Activated CD4-positive, alpha-beta memory T cell treated with anti-CD3 and anti-CD28 coated beads for 36 hours (primary cell): ENCODE measurements at regions not wholly inside any gene's neighbourhood (a gene's known extent, or its start where the extent isn't known, plus 50 kb on each side); places are given as distances from the start of the nearest gene placed in this dataset.

Experiments
- CTCF ChIA-PET: fragments of 350-600 bp; sonication (Branson Sonifier 250); formaldehyde crosslinking; loops from one replicate; lab custom pipeline; 2021; ENCODE audit warnings: antibody characterized with exemption, inconsistent platforms; lab: Charles Lee
- POLR2A ChIA-PET: fragments of 350-600 bp; sonication (Branson Sonifier 250); formaldehyde crosslinking; loops from one replicate; lab custom pipeline; 2021; ENCODE audit warnings: antibody characterized with exemption; lab: Charles Lee
- DNase-seq: peaks from one replicate; pipeline ENCODE4 v3.0.0-alpha.2; 2020
- H3K27ac Mint-ChIP-seq: one replicate; pipeline ENCODE4 v1.8.0; 2021; ENCODE audit warnings: mixed read lengths
- H3K27me3 Mint-ChIP-seq: one replicate; pipeline ENCODE4 v1.8.0; 2021; ENCODE audit warnings: mixed read lengths
- H3K36me3 Mint-ChIP-seq: one replicate; pipeline ENCODE4 v1.8.0; 2021; ENCODE audit warnings: mixed read lengths
- H3K4me1 Mint-ChIP-seq: one replicate; pipeline ENCODE4 v1.8.0; 2021; ENCODE audit warnings: low read depth, mixed read lengths
- H3K4me3 Mint-ChIP-seq: one replicate; pipeline ENCODE4 v1.8.0; 2021; ENCODE audit warnings: mild to moderate bottlenecking, mixed read lengths
- H3K9me3 Mint-ChIP-seq: one replicate; pipeline ENCODE4 v1.8.0; 2021; ENCODE audit warnings: mixed read lengths
- intact Hi-C: fragments of 100-400 bp; cut with micrococcal nuclease; formaldehyde crosslinking; loops from one replicate; pipeline ENCODE4 v1.15.1; 2023

- no peak for DNase-seq
- ChIA-PET POLR2A (no interaction called here), CTCF (no interaction called here)
- H3K4me3 Mint-ChIP-seq, result no peak overlapping the region
- H3K27me3 Mint-ChIP-seq, result no peaks in the 10 kb centered on the region
- H3K36me3 Mint-ChIP-seq, result no peaks in the 10 kb centered on the region
- H3K27ac Mint-ChIP-seq, result no peak overlapping the region
- H3K9me3 Mint-ChIP-seq, result no peaks in the 10 kb centered on the region
- intact Hi-C loops, result no loop called here
- no peaks in the 10 kb centered on the region for H3K4me1 Mint-ChIP-seq
Measured at GRCh38 chr22:47345025-47345424, 582.6 kb downstream of the TBC1D22A start.

GRCh38 chr22:47344414-47344813 lies 582.0 kb downstream of the TBC1D22A start:
- Mint-ChIP-seq H3K27me3 (no peaks in the 10 kb centered on the region), H3K4me1 (no peaks in the 10 kb centered on the region), H3K36me3 (no peaks in the 10 kb centered on the region), H3K4me3 (no peak overlapping the region), H3K27ac (no peak overlapping the region), H3K9me3 (no peaks in the 10 kb centered on the region)
- intact Hi-C loops, result no loop called here
- CTCF ChIA-PET, result no interaction called here
- no peak for DNase-seq
- POLR2A ChIA-PET, result no interaction called here

- no peak for DNase-seq
- Mint-ChIP-seq H3K27me3 (no peaks in the 10 kb centered on the region), H3K36me3 (no peaks in the 10 kb centered on the region), H3K27ac (no peak overlapping the region), H3K4me1 (no peaks in the 10 kb centered on the region), H3K4me3 (no peak overlapping the region), H3K9me3 (no peaks in the 10 kb centered on the region)
- intact Hi-C loops, result no loop called here
- POLR2A ChIA-PET, result no interaction called here
- CTCF ChIA-PET, result no interaction called here
Measured at GRCh38 chr22:47343611-47344010, 581.2 kb downstream of the TBC1D22A start.

GRCh38 chr22:47342446-47342845 lies 580.0 kb downstream of the TBC1D22A start:
- no peak overlapping the region for H3K4me3 Mint-ChIP-seq
- H3K27me3 Mint-ChIP-seq, result no peaks in the 10 kb centered on the region
- intact Hi-C loops, result no loop called here
- CTCF ChIA-PET, result no interaction called here
- H3K4me1 Mint-ChIP-seq, result no peaks in the 10 kb centered on the region
- H3K36me3 Mint-ChIP-seq, result no peaks in the 10 kb centered on the region
- POLR2A ChIA-PET, result no interaction called here
- H3K27ac Mint-ChIP-seq, result no peak overlapping the region
- H3K9me3 Mint-ChIP-seq, result no peaks in the 10 kb centered on the region
- no peak for DNase-seq

GRCh38 chr22:47341464-47341863 lies 579.0 kb downstream of the TBC1D22A start:
- POLR2A ChIA-PET, result no interaction called here

GRCh38 chr22:47340851-47341436 lies 578.5 kb downstream of the TBC1D22A start:
- ChIA-PET POLR2A (no interaction called here), CTCF (no interaction called here)
- Mint-ChIP-seq H3K27ac (no peak overlapping the region), H3K36me3 (no peaks in the 10 kb centered on the region), H3K27me3 (no peaks in the 10 kb centered on the region), H3K4me1 (no peaks in the 10 kb centered on the region), H3K9me3 (peaks cover 1% of the 10 kb centered on the region), H3K4me3 (no peak overlapping the region)
- DNase-seq, result no peak
- intact Hi-C loops, result no loop called here

More at GRCh38 chr22:47341464-47341863, 579.0 kb downstream of the TBC1D22A start:
- no peaks in the 10 kb centered on the region for H3K36me3 Mint-ChIP-seq
- no peak for DNase-seq
- no peak overlapping the region for H3K4me3 Mint-ChIP-seq
- no peaks in the 10 kb centered on the region for H3K4me1 Mint-ChIP-seq
- intact Hi-C loops, result no loop called here
- no peaks in the 10 kb centered on the region for H3K9me3 Mint-ChIP-seq
- no peak overlapping the region for H3K27ac Mint-ChIP-seq
- no peaks in the 10 kb centered on the region for H3K27me3 Mint-ChIP-seq
- CTCF ChIA-PET, result no interaction called here

GRCh38 chr22:47337161-47337621 lies 574.7 kb downstream of the TBC1D22A start:
- no peak overlapping the region for H3K4me3 Mint-ChIP-seq
- H3K4me1 Mint-ChIP-seq, result no peaks in the 10 kb centered on the region
- no peaks in the 10 kb centered on the region for H3K36me3 Mint-ChIP-seq
- H3K27ac Mint-ChIP-seq, result no peak overlapping the region
- ChIA-PET CTCF (no interaction called here), POLR2A (no interaction called here)
- DNase-seq, result no peak
- intact Hi-C loops, result no loop called here
- H3K27me3 Mint-ChIP-seq, result peaks cover 3% of the 10 kb centered on the region
- peaks cover 6% of the 10 kb centered on the region for H3K9me3 Mint-ChIP-seq

- CTCF ChIA-PET, result no interaction called here
- Mint-ChIP-seq H3K4me1 (no peaks in the 10 kb centered on the region), H3K4me3 (no peak overlapping the region), H3K9me3 (peaks cover 6% of the 10 kb centered on the region), H3K27me3 (peaks cover 3% of the 10 kb centered on the region), H3K27ac (no peak overlapping the region), H3K36me3 (no peaks in the 10 kb centered on the region)
- intact Hi-C loops, result no loop called here
- POLR2A ChIA-PET, result no interaction called here
- DNase-seq, result no peak
Measured at GRCh38 chr22:47335958-47336357, 573.5 kb downstream of the TBC1D22A start.

- CTCF ChIA-PET, result no interaction called here
Measured at GRCh38 chr22:47335460-47335859, 573.0 kb downstream of the TBC1D22A start.

GRCh38 chr22:47334601-47335000 lies 572.2 kb downstream of the TBC1D22A start:
- Mint-ChIP-seq H3K4me3 (no peak overlapping the region), H3K4me1 (no peaks in the 10 kb centered on the region), H3K27ac (no peak overlapping the region), H3K9me3 (peaks cover 6% of the 10 kb centered on the region), H3K27me3 (peaks cover 3% of the 10 kb centered on the region), H3K36me3 (no peaks in the 10 kb centered on the region)
- intact Hi-C loops, result no loop called here
- DNase-seq, result no peak
- ChIA-PET POLR2A (no interaction called here), CTCF (no interaction called here)

More at GRCh38 chr22:47335460-47335859, 573.0 kb downstream of the TBC1D22A start:
- Mint-ChIP-seq H3K27ac (no peak overlapping the region), H3K4me3 (no peak overlapping the region), H3K36me3 (no peaks in the 10 kb centered on the region), H3K4me1 (no peaks in the 10 kb centered on the region), H3K27me3 (peaks cover 3% of the 10 kb centered on the region), H3K9me3 (peaks cover 6% of the 10 kb centered on the region)
- POLR2A ChIA-PET, result no interaction called here
- intact Hi-C loops, result no loop called here
- DNase-seq, result no peak

GRCh38 chr22:47333625-47334024 lies 571.2 kb downstream of the TBC1D22A start:
- peaks cover 3% of the 10 kb centered on the region for H3K27me3 Mint-ChIP-seq
- DNase-seq, result no peak
- H3K4me3 Mint-ChIP-seq, result no peak overlapping the region
- peaks cover 6% of the 10 kb centered on the region for H3K9me3 Mint-ChIP-seq
- intact Hi-C loops, result no loop called here
- H3K27ac Mint-ChIP-seq, result no peak overlapping the region
- no peaks in the 10 kb centered on the region for H3K36me3 Mint-ChIP-seq
- POLR2A ChIA-PET, result no interaction called here
- CTCF ChIA-PET, result no interaction called here
- no peaks in the 10 kb centered on the region for H3K4me1 Mint-ChIP-seq

GRCh38 chr22:47332246-47332980 lies 570.0 kb downstream of the TBC1D22A start:
- Mint-ChIP-seq H3K27ac (no peak overlapping the region), H3K36me3 (no peaks in the 10 kb centered on the region), H3K27me3 (peaks cover 3% of the 10 kb centered on the region), H3K9me3 (peaks cover 6% of the 10 kb centered on the region), H3K4me3 (no peak overlapping the region), H3K4me1 (no peaks in the 10 kb centered on the region)
- CTCF ChIA-PET, result no interaction called here
- POLR2A ChIA-PET, result no interaction called here
- intact Hi-C loops, result no loop called here
- DNase-seq, result no peak

- Mint-ChIP-seq H3K4me3 (no peak overlapping the region), H3K27ac (no peak overlapping the region), H3K4me1 (no peaks in the 10 kb centered on the region), H3K27me3 (peaks cover 3% of the 10 kb centered on the region), H3K36me3 (no peaks in the 10 kb centered on the region), H3K9me3 (peaks cover 6% of the 10 kb centered on the region)
- no peak for DNase-seq
- intact Hi-C loops, result no loop called here
- CTCF ChIA-PET, result no interaction called here
- POLR2A ChIA-PET, result no interaction called here
Measured at GRCh38 chr22:47331750-47332149, 569.3 kb downstream of the TBC1D22A start.
